HG02623 (cell line): ENCODE measurements at regions not wholly inside any gene's neighbourhood (a gene's known extent, or its start where the extent isn't known, plus 50 kb on each side); places are given as distances from the start of the nearest gene placed in this dataset.

Experiments
- ATAC-seq: cut with Tn5 transposase; IDR thresholded peaks from one replicate; pipeline ENCODE4 v1.9.1; 2021; ENCODE audit warnings: moderate library complexity; ENCODE audit not compliant: unreplicated experiment

- no peak for ATAC-seq
Measured at GRCh38 chr4:18381186-18381585, 359.6 kb upstream of the LCORL start.

DNA sequence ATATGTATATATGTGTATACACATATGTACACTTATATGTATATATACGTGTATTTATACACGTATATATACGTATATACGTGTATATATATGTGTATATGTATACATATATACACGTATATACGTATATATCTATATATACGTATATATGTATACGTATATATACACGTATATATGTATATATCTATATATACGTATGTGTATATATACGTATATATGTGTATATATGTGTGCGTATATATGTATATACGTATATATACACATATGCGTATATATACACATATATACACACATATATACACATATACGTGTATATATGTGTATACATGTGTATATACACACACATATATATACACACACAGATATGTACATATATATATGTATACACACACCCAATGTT, 348.0 kb upstream of the LCORL start:
- no peak for ATAC-seq

GRCh38 chr4:18366892-18367291, 345.3 kb upstream of the LCORL start:
- ATAC-seq = peak; percentile 94

DNA sequence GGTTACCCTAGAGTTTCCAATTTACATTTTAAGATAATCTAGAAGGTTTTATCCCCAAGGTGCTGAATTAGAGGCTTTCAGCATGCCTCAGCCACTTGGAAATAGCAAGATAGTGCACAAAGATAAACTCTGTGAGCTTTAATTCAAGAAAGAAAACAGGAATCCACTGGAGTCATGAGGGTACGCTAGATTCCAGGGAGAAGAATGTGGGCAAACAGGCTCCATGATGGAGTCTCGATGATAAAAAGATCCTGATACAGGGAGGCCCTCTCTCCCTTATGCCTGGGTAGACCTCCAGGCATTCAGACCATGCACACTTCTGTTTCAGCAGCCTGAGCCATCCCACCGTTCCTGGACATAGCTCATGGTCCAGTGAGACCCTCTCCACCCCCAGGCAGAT, 344.6 kb upstream of the LCORL start:
- no peak for ATAC-seq

DNA sequence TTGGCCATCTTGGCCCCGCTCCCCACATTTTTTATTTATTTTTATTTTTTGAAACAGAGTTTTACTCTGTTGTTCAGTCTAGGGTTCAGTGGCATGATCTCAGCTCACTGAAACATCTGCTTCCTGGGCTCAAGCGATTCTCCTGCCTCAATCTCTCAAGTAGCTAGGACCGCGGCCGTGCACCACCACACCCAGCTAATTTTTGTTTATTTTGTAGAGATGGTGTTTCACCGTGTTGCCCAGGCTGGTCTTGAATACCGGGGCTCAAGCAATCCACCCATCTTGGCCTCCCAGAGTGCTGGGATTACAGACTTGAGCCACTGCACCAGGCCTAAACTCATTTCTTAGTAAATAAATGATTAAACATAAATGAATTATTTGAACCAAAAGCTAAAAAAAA, 322.0 kb upstream of the LCORL start:
- no peak for ATAC-seq

DNA sequence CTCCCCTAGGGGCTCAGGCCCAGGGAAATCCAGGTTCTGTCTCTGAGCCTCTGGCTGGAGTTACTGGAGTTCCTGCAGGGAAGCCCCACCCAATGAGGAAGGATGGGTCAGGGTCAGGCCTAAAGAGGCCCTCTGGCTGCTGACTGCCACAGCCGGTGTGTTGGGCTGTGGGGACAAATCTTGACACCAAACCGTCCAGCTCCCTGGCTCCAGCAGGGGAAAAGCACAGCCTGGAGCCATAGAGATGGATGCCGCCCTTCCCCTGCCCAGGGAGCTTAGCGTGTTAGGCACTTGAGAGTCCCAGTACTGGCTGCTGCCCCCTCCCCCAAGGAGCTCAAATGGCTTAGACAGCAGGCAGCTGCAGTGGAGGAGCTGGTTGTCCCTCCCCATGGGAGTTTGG, 321.3 kb upstream of the LCORL start:
- no peak for ATAC-seq

DNA sequence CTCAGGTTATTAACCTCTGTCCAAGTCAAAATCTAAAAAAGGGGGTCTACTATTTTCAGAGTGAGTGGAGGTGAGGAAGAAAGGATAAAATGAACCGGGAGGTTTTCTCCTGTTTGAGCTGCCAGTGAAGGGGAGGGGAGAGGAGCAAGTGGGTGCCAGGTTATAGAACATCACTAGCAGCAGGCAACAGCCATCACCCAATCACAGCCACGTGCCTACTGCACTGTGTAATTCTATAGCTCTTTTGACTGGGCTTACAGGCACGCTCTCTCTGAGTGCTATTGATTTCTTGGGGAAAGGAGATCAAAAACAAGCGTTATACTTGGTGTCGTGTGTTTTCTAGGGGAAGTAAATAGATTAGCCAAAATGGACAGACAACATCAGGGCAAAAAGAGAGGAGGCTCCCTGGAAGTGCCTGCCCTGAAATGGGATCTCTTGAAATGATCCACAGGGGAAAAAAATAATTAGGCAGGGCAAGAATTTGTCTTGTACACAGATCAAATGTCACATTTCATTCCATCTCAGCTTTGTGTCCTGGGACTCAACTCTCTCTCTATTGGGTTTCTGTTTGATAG, 300.5 kb upstream of the LCORL start:
- ATAC-seq = no peak

DNA sequence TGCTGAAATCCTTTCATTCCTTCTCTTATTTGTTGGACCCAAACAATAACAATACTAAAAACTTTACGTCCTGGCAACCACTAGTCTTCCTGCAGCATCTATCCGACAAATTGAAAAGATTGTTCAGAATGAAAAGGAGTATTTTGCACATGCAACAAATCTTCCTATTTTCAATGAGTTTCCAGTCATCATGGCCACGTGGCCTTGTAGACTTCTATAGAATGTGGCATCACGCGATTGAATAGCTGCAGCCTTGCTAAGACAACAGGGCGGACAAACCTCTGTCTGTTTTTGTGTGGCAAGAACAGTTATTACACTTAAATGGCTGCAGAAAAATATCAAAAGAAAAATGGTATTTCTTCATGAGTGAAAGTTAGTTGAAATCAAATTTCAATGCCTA, 297.9 kb upstream of the LCORL start:
- no peak for ATAC-seq

- no peak for ATAC-seq
Measured at GRCh38 chr4:18318682-18319388, 297.3 kb upstream of the LCORL start.

DNA sequence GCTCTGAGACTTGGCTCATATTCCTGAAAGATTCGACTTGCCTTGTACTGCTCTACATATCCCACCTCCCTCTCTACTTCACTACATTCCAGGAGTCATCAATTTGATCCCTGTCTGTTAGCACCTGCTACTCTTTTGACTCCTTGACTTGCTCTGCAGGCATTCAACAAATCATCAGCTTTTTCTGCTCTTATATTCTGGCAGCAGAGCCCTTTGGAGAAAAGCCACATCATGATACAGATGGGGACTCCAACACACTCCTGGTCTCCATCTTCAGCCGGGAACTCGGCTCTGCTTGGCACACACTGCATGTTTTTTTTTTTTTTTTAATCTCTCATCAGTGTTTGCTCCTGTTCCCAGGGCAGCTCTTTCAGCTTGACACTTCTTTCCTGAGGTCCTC, 293.2 kb upstream of the LCORL start:
- no peak for ATAC-seq

GRCh38 chr4:18297684-18298083, 276.1 kb upstream of the LCORL start:
- ATAC-seq = no peak

DNA sequence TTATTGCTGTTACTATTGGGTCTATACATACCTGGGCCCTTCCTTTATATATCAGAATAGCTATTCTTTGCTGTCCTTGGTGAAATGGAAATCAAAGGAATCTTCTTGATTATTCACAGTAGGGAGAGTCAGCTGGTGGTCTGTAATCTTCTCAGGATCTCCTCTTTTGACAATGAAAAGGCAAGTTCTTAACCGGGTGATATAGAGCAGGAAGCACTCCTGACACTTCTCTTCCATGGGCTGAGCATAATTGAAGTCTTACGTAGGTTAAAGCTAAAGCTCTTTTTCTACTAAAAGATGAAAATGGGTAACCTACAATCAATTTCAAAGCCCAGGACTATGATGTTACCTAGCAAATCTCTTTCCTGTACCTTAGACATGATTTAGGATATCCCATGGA, 274.9 kb upstream of the LCORL start:
- ATAC-seq = no peak

GRCh38 chr4:18294846-18295245, 273.3 kb upstream of the LCORL start:
- no peak for ATAC-seq

DNA sequence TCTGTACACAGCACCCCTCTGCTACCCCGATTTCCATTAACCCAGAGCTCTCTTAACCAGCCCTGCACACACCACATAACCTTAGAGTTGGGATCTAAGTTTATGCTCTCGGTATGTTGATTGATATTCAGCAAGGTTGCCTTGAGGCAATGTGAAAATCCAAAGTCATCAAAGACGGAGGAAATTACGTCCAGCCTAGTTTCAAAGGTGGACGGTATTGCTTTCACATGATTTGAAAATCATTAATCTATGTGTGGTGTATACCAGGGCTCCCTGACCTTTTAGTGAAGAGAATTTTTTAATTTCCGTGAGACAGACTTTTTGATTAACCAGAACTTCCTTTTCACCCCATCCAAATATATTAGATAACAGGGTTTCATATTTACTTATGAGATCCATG, 272.5 kb upstream of the LCORL start:
- ATAC-seq = no peak

DNA sequence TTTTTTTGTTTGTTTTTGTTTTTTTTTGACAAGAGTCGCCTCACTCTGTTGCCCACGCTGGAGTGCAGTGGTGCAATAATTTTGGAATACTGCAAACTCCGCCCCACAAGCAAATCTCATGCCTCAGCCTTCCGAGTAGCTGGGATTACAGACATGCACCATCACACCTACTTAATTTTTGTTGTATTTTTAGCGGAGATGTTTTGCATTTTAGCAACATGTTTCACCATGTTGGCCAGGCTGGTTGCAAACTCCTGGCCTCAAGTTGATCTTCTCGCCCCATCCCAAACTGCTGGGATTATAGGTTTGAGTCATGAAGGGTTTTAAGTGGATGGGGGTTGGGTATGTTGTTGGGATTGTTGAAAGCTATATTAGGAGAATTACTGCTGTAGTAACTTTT, 270.9 kb upstream of the LCORL start:
- no peak for ATAC-seq

DNA sequence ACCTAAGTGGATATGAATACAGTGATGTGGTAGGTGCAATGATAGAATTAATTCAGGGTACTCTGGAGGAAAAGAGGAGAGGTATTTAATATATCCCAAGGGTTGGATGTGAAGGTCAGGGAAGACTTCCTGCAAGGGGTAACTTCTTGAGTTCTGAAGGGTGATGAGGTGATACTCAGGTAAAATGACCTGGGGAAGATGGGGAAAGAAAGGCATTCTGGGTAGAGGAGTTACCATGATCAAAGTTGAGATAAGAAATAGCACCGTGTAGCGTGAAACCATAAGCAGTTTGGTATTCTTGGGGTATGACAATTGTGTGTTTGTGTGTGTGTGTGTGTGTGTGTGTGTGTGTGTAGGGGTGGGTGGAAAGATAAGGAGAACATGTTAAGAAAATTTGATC, 270.4 kb upstream of the LCORL start:
- no peak for ATAC-seq

- no peak for ATAC-seq
Measured at GRCh38 chr4:18291256-18291655, 269.7 kb upstream of the LCORL start.

- ATAC-seq = no peak
Measured at GRCh38 chr4:18285357-18285756, 263.8 kb upstream of the LCORL start.

- no peak for ATAC-seq
Measured at GRCh38 chr4:18278244-18278643, 256.7 kb upstream of the LCORL start.

DNA sequence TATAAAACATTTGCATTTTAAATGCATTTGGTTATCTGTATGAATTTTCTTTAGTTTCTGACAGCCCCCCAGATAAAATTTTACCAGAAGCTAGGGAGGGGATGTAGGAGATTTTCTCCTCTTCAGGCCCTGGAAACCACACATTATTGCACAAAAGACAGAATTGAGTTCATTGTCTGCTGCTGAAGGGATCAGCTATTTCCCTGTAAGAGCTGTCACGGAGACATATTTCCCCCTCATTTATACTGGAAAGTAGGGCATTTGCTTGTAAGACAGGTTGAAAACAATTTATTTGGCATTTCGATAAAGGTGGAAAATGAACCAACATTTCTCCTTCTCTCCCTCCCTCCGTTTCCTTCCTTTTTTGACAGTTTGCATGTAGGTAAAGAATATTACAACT, 241.3 kb upstream of the LCORL start:
- no peak for ATAC-seq

GRCh38 chr4:18252052-18252451, 230.5 kb upstream of the LCORL start:
- no peak for ATAC-seq

DNA sequence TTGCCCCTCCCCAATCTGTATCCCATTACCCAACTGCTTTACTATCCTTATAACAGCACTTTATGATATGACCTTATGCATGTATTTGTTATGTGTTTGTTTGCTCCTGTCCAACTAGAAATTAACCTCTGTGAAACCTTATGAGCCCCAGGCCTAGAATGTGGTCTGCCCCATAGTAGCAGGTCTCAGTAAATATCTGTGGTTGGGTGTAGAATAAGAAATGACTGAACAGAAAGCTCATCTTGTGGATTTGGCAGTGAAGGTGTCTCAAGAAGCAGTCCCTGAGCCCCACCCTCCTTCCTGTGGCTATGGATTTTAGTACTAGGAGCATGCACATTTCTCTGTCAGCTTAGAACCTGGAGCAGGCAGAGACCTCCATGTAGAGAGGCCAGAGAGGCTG, 229.0 kb upstream of the LCORL start:
- ATAC-seq = no peak

GRCh38 chr4:18248611-18249010, 227.1 kb upstream of the LCORL start:
- ATAC-seq = no peak
